H1 (cell line): ENCODE measurements at regions not wholly inside any gene's neighbourhood (a gene's known extent, or its start where the extent isn't known, plus 50 kb on each side); places are given as distances from the start of the nearest gene placed in this dataset.
A peak's percentile ranks its signal among the peaks of the same experiment; 100 is the strongest.

Source experiments
- CTCF ChIA-PET: fragments of 300-600 bp; sonication (Branson Sonifier 250); formaldehyde crosslinking; loops from one replicate; lab custom pipeline; 2021; ENCODE audit not compliant: partially characterized antibody; lab: Charles Lee
- POLR2A ChIA-PET: fragments of 300-600 bp; sonication (Branson Sonifier 250); formaldehyde crosslinking; loops from one replicate; lab custom pipeline; 2021; ENCODE audit warnings: inconsistent platforms; ENCODE audit not compliant: partially characterized antibody; lab: Charles Lee
- DNase-seq, 2 experiments: peaks; one replicate each; pipeline versions ENCODE4 v3.0.0 to v3.0.0-alpha.2; 2010 to 2022; ENCODE audit warnings: low spot score in 2 of 2, low read depth in 1 of 2, mixed read lengths in 1 of 2
- FAIRE-seq: peaks from 2 replicates; lab custom pipeline; 2011; peaks lifted over from hg19 to GRCh38; lab: Jason Lieb, UNC
- H2AFZ ChIP-seq: 2 replicates; pipeline ENCODE4 v1.8.1; 2012; ENCODE audit warnings: low read length, inconsistent platforms
- H2AK5ac ChIP-seq: 2 replicates; pipeline ENCODE4 v1.6.1; 2013; ENCODE audit warnings: low read depth, low read length
- H2BK120ac ChIP-seq: replicated peaks from 2 replicates; pipeline ENCODE3; 2013; ENCODE audit warnings: low read depth, low read length, inconsistent platforms
- H2BK12ac ChIP-seq: 2 replicates; pipeline ENCODE4 v1.6.1; 2013; ENCODE audit warnings: low read depth, low read length
- H2BK15ac ChIP-seq: 2 replicates; pipeline ENCODE4 v1.6.1; 2013; ENCODE audit warnings: low read length
- H2BK20ac ChIP-seq: 2 replicates; pipeline ENCODE4 v1.6.1; 2013; ENCODE audit warnings: low read length
- H2BK5ac ChIP-seq: 2 replicates; pipeline ENCODE4 v1.6.1; 2013; ENCODE audit warnings: low read depth, low read length
- H3K14ac ChIP-seq: 2 replicates; pipeline ENCODE4 v1.6.1; 2013; ENCODE audit warnings: inconsistent platforms; ENCODE audit not compliant: insufficient read length
- H3K18ac ChIP-seq: 2 replicates; pipeline ENCODE4 v1.6.1; 2013; ENCODE audit warnings: low read length; ENCODE audit errors: extremely low read depth
- H3K23ac ChIP-seq: 2 replicates; pipeline ENCODE4 v1.6.1; 2013; ENCODE audit warnings: inconsistent platforms; ENCODE audit not compliant: insufficient read length
- H3K23me2 ChIP-seq: 2 replicates; pipeline ENCODE4 v1.6.1; 2013; ENCODE audit warnings: low read depth, low read length
- H3K27ac ChIP-seq: 2 replicates; pipeline ENCODE4 v1.6.1; 2011; ENCODE audit warnings: low read depth, low read length, inconsistent platforms
- H3K27me3 ChIP-seq, 4 experiments: replicated peaks in 1 of 4; 1 replicate in 1 of 4; 2 replicates in 3 of 4; pipeline versions ENCODE4 v1.6.1 to v1.8.1; 2011 to 2013; ENCODE audit warnings: low read length in 3 of 4, mild to moderate bottlenecking in 3 of 4, inconsistent platforms in 2 of 4, mixed read lengths in 2 of 4, moderate library complexity in 1 of 4; ENCODE audit not compliant: control insufficient read depth in 3 of 4, insufficient read depth in 3 of 4; ENCODE audit errors: extremely low read depth in 1 of 4
- H3K36me3 ChIP-seq, 4 experiments: 2 replicates each; pipeline versions ENCODE4 v1.6.1 to v1.8.1; 2011 to 2013; ENCODE audit warnings: mild to moderate bottlenecking in 4 of 4, low read length in 3 of 4, moderate library complexity in 2 of 4, control low read depth in 1 of 4, inconsistent platforms in 1 of 4; ENCODE audit not compliant: insufficient read depth in 4 of 4, control insufficient read depth in 2 of 4
- H3K4ac ChIP-seq: replicated peaks from 2 replicates; pipeline ENCODE3; 2013; ENCODE audit warnings: low read length, low read depth, mixed read lengths, inconsistent platforms; ENCODE audit not compliant: insufficient read length
- H3K4me1 ChIP-seq, 4 experiments: replicated peaks in 1 of 4; 1 replicate in 1 of 4; 2 replicates in 3 of 4; pipeline versions ENCODE4 v1.6.1 to v1.8.1; 2011 to 2013; ENCODE audit warnings: low read length in 3 of 4, inconsistent platforms in 2 of 4, mixed read lengths in 1 of 4; ENCODE audit not compliant: insufficient read depth in 4 of 4, control insufficient read depth in 3 of 4
- H3K4me2 ChIP-seq, 2 experiments: 2 replicates each; pipeline versions ENCODE4 v1.6.1 to v1.8.1; 2011 to 2013; ENCODE audit warnings: low read depth in 2 of 2, low read length in 2 of 2, control low read depth in 1 of 2, inconsistent platforms in 1 of 2, mild to moderate bottlenecking in 1 of 2; ENCODE audit not compliant: insufficient read depth in 1 of 2
- H3K4me3 ChIP-seq, 4 experiments: fragments of 200-600, 300-600 bp in 1 of 4; sonication (generic), shearing (Covaris generic), sonication (Bioruptor Twin) in 1 of 4; 2 replicates each; pipeline versions ENCODE4 v1.5.1 to v1.8.1; 2011 to 2016; ENCODE audit warnings: low read length in 4 of 4, low read depth in 3 of 4, control low read depth in 2 of 4, inconsistent platforms in 2 of 4, mild to moderate bottlenecking in 2 of 4, mixed read lengths in 1 of 4, moderate library complexity in 1 of 4; ENCODE audit not compliant: insufficient read depth in 2 of 4; ENCODE audit errors: extremely low read depth in 1 of 4
- H3K56ac ChIP-seq: replicated peaks from 2 replicates; pipeline ENCODE3; 2013; ENCODE audit warnings: low read depth, mild to moderate bottlenecking, mixed read lengths, low read length, inconsistent platforms; ENCODE audit not compliant: insufficient read length
- H3K79me1 ChIP-seq: 2 replicates; pipeline ENCODE4 v1.6.1; 2013; ENCODE audit warnings: low read depth, low read length, control low read depth
- H3K79me2 ChIP-seq, 2 experiments: 2 replicates each; pipeline versions ENCODE4 v1.6.1 to v1.8.1; 2012 to 2013; ENCODE audit warnings: low read length in 2 of 2, mild to moderate bottlenecking in 2 of 2, inconsistent platforms in 1 of 2; ENCODE audit not compliant: insufficient read depth in 2 of 2, control insufficient read depth in 1 of 2
- H3K9ac ChIP-seq, 4 experiments: replicated peaks in 1 of 4; 1 replicate in 1 of 4; 2 replicates in 3 of 4; pipeline versions ENCODE4 v1.6.1 to v1.8.1; 2011 to 2013; ENCODE audit warnings: low read depth in 3 of 4, low read length in 3 of 4, control low read depth in 2 of 4, mild to moderate bottlenecking in 2 of 4, moderate library complexity in 2 of 4, inconsistent platforms in 1 of 4; ENCODE audit errors: extremely low read depth in 1 of 4
- H3K9me3 ChIP-seq, 2 experiments: 2 replicates each; pipeline versions ENCODE4 v1.6.1 to v1.8.1; 2012 to 2013; ENCODE audit warnings: mild to moderate bottlenecking in 2 of 2, moderate library complexity in 2 of 2, control low read depth in 1 of 2, inconsistent platforms in 1 of 2, low read depth in 1 of 2, low read length in 1 of 2, mixed read lengths in 1 of 2; ENCODE audit not compliant: insufficient read depth in 2 of 2
- H4K20me1 ChIP-seq, 2 experiments: replicated peaks in 1 of 2; 2 replicates each; pipeline versions ENCODE3 to v1.8.1; 2011 to 2013; ENCODE audit warnings: inconsistent platforms in 2 of 2, low read length in 2 of 2, mild to moderate bottlenecking in 1 of 2; ENCODE audit not compliant: insufficient read depth in 2 of 2, control insufficient read depth in 1 of 2
- H4K5ac ChIP-seq: 2 replicates; pipeline ENCODE4 v1.6.1; 2013; ENCODE audit warnings: low read length, low read depth, mixed read lengths, inconsistent platforms; ENCODE audit not compliant: insufficient read length
- H4K8ac ChIP-seq: 2 replicates; pipeline ENCODE4 v1.8.0; 2013; ENCODE audit warnings: mild to moderate bottlenecking, moderate library complexity, low read length, inconsistent platforms; ENCODE audit not compliant: insufficient read depth; ENCODE audit errors: extremely low read depth
- H4K91ac ChIP-seq: replicated peaks from 2 replicates; pipeline ENCODE3; 2013; ENCODE audit warnings: low read length, mixed read lengths, inconsistent platforms; ENCODE audit not compliant: insufficient read length
- CEBPB ChIP-seq: IDR thresholded peaks from 2 replicates; pipeline ENCODE4 v1.6.1; 2012; ENCODE audit warnings: low read depth, low read length
- YY1 ChIP-seq: IDR thresholded peaks from 2 replicates; pipeline ENCODE4 v1.6.1; 2011; ENCODE audit warnings: low read depth, mild to moderate bottlenecking, low read length
- WGBS, 2 experiments: shearing (Covaris generic) in 1 of 2; methylation state at CpG; one replicate each; pipeline versions ENCODE4 v1.1.6 to v1.1.7; 2013 to 2015; ENCODE audit warnings: low lambda C conversion rate in 2 of 2, mixed read lengths in 2 of 2, inconsistent platforms in 1 of 2, low coverage in 1 of 2, missing lambda C conversion rate in 1 of 2; ENCODE audit not compliant: insufficient replicate concordance in 2 of 2, insufficient coverage in 1 of 2, insufficient read length in 1 of 2; ENCODE audit errors: extremely low coverage in 1 of 2, missing lambda C conversion rate in 1 of 2; 5-methylcytosine and 5-hydroxymethylcytosine counted together

GRCh38 chr7:131231381-131232220 lies 96.1 kb upstream of the MKLN1 start:
- CTCF ChIA-PET, result no interaction called here
- FAIRE-seq, result no peak
- Histone ChIP-seq H4K5ac (no peak overlapping the region), H3K23me2 (no peaks in the 10 kb centered on the region), H2AFZ (peak overlapping the region; percentile 8; the same call in 1 of the 2 replicates), H2AK5ac (peak overlapping the region; percentile 99; the same call in 1 of the 2 replicates), H3K79me2 (no peaks in the 10 kb centered on the region), H3K4me2 (0 out of 4 replicates have a peak overlapping the region, but pooled peaks of 1 of the 2 experiments have one; percentile 35), H3K27ac (no peak overlapping the region), H2BK12ac (peak overlapping the region; percentile 100), H3K9ac (peak overlapping the region in 1 of 4 experiments; percentile 18; a peak in 1 of 7 replicates), H3K79me1 (no peaks in the 10 kb centered on the region), H2BK5ac (peak overlapping the region; percentile 97), H3K27me3 (no peaks in the 10 kb centered on the region), H3K23ac (no peak overlapping the region), H3K18ac (peak overlapping the region; percentile 98), H3K4ac (no peak overlapping the region), H2BK20ac (peak overlapping the region; percentile 74; the same call in 1 of the 2 replicates), H3K4me1 (peaks cover 1 to 13% (median 2%) of the 10 kb centered on the region in 4 experiments; a peak in 3 of 7 replicates), H2BK120ac (no peak overlapping the region), H2BK15ac (0 out of 2 replicates have a peak overlapping the region, but pooled peaks have one; percentile 98), H3K9me3 (no peaks in the 10 kb centered on the region), H3K56ac (peak overlapping the region; percentile 10), H4K91ac (peak overlapping the region; percentile 91), H3K4me3 (no peak overlapping the region), H3K14ac (no peak overlapping the region), H4K8ac (peak overlapping the region; percentile 63; the same call in 1 of the 2 replicates), H3K36me3 (no peaks in the 10 kb centered on the region), H4K20me1 (no peaks in the 10 kb centered on the region)
- POLR2A ChIA-PET, result interaction anchor here (1.1 kb wide), 1 partner anchor 10 kb away, joined by 3 read pairs; no protein-coding TSS in a partner anchor
- TF ChIP-seq CEBPB (peak; percentile 66), YY1 (no peak)
- WGBS, 2 experiments, result 84% methylated on average over 10 of the region's 10 CpGs; no CpG with 5 or more reads in 1 of the 2 experiments
- no peak for DNase-seq
